ENCODE measurements at regions not wholly inside any gene's neighbourhood (a gene's known extent, or its start where the extent isn't known, plus 50 kb on each side); places are given as distances from the start of the nearest gene placed in this dataset.
"Not testable (repeated sequence)": the region's sequence is repeated elsewhere in the genome, so short reads cannot be mapped to it uniquely, and the experiment has no call there.

GRCh38 chr7:115332691-115333090, 410.8 kb downstream of the MDFIC start:
- no peak for DNase-seq
- H3K27ac ChIP-seq (ENCODE audit: insufficient read depth in 1 of 2, low read depth in 1 of 2, low read length in 2 of 2, poor library complexity in 1 of 2, severe bottlenecking in 2 of 2) = no peak overlapping the region
- POLR2A ChIA-PET = no interaction called here

GRCh38 chr7:115329006-115329405, 407.1 kb downstream of the MDFIC start:
- Histone ChIP-seq H3K4me1 (ENCODE audit: control extremely low read depth in 1 of 4, control insufficient read depth in 4 of 4, insufficient read depth in 4 of 4, low read length in 3 of 4) (no peaks in the 10 kb centered on the region), H3K36me3 (ENCODE audit: control insufficient read depth in 4 of 4, insufficient read depth in 4 of 4, low read length in 3 of 4) (no peaks in the 10 kb centered on the region), H3K27me3 (replicated peaks in 2 of 5; ENCODE audit: control insufficient read depth in 4 of 5, insufficient read depth in 5 of 5, low read length in 4 of 5) (no peaks in the 10 kb centered on the region), H3K27ac (ENCODE audit: insufficient read depth in 1 of 2, low read depth in 1 of 2, low read length in 2 of 2, poor library complexity in 1 of 2, severe bottlenecking in 2 of 2) (no peak overlapping the region), H3K9me3 (ENCODE audit: control extremely low read depth in 1 of 5, control insufficient read depth in 4 of 5, insufficient read depth in 2 of 5, low read depth in 1 of 5, low read length in 4 of 5) (no peaks in the 10 kb centered on the region), H3K4me3 (ENCODE audit: control insufficient read depth in 1 of 7, extremely low read depth in 1 of 7, insufficient read depth in 4 of 7, low read depth in 2 of 7, low read length in 6 of 7) (no peak overlapping the region)
- no peak for DNase-seq
- no CpG with 5 or more reads among the region's 2 CpGs for whole genome bisulfite sequencing (ENCODE audit: insufficient coverage)
- ChIA-PET POLR2A (interaction anchor here (0.5 kb wide), 1 partner anchor 627 kb away, joined by 4 read pairs; no protein-coding TSS in a partner anchor), CTCF (no interaction called here)

More at GRCh38 chr7:115332691-115333090, 410.8 kb downstream of the MDFIC start:
- Histone ChIP-seq H3K36me3 (ENCODE audit: control insufficient read depth in 4 of 4, insufficient read depth in 4 of 4, low read length in 3 of 4) (no peaks in the 10 kb centered on the region), H3K9me3 (ENCODE audit: control extremely low read depth in 1 of 5, control insufficient read depth in 4 of 5, insufficient read depth in 2 of 5, low read depth in 1 of 5, low read length in 4 of 5) (no peaks in the 10 kb centered on the region), H3K27me3 (replicated peaks in 2 of 5; ENCODE audit: control insufficient read depth in 4 of 5, insufficient read depth in 5 of 5, low read length in 4 of 5) (no peaks in the 10 kb centered on the region), H3K4me3 (ENCODE audit: control insufficient read depth in 1 of 7, extremely low read depth in 1 of 7, insufficient read depth in 4 of 7, low read depth in 2 of 7, low read length in 6 of 7) (no peak overlapping the region), H3K4me1 (ENCODE audit: control extremely low read depth in 1 of 4, control insufficient read depth in 4 of 4, insufficient read depth in 4 of 4, low read length in 3 of 4) (no peaks in the 10 kb centered on the region)
- CTCF ChIA-PET = interaction anchor here (1.1 to 1.2 kb wide), 2 partner anchors 16 to 19 kb away, joined by 3 read pairs; no protein-coding TSS in a partner anchor
- WGBS (ENCODE audit: insufficient coverage) = 100% methylated on average over 1 of the region's 3 CpGs

- WGBS (ENCODE audit: insufficient coverage) = 100% methylated on average over 1 of the region's 3 CpGs
- POLR2A ChIA-PET = no interaction called here
- no peak for DNase-seq
- Histone ChIP-seq H3K9me3 (ENCODE audit: control extremely low read depth in 1 of 5, control insufficient read depth in 4 of 5, insufficient read depth in 2 of 5, low read depth in 1 of 5, low read length in 4 of 5) (no peaks in the 10 kb centered on the region), H3K4me1 (ENCODE audit: control extremely low read depth in 1 of 4, control insufficient read depth in 4 of 4, insufficient read depth in 4 of 4, low read length in 3 of 4) (no peaks in the 10 kb centered on the region), H3K27me3 (replicated peaks in 2 of 5; ENCODE audit: control insufficient read depth in 4 of 5, insufficient read depth in 5 of 5, low read length in 4 of 5) (no peaks in the 10 kb centered on the region), H3K4me3 (ENCODE audit: control insufficient read depth in 1 of 7, extremely low read depth in 1 of 7, insufficient read depth in 4 of 7, low read depth in 2 of 7, low read length in 6 of 7) (no peak overlapping the region), H3K27ac (ENCODE audit: insufficient read depth in 1 of 2, low read depth in 1 of 2, low read length in 2 of 2, poor library complexity in 1 of 2, severe bottlenecking in 2 of 2) (no peak overlapping the region), H3K36me3 (ENCODE audit: control insufficient read depth in 4 of 4, insufficient read depth in 4 of 4, low read length in 3 of 4) (no peaks in the 10 kb centered on the region)
- CTCF ChIA-PET = no interaction called here
Measured at GRCh38 chr7:115328018-115328417, 406.1 kb downstream of the MDFIC start.

- no peaks in the 10 kb centered on the region for H3K36me3 ChIP-seq (ENCODE audit: control insufficient read depth in 4 of 4, insufficient read depth in 4 of 4, low read length in 3 of 4)
- no peaks in the 10 kb centered on the region for H3K4me1 ChIP-seq (ENCODE audit: control extremely low read depth in 1 of 4, control insufficient read depth in 4 of 4, insufficient read depth in 4 of 4, low read length in 3 of 4)
- no peaks in the 10 kb centered on the region for H3K9me3 ChIP-seq (ENCODE audit: control extremely low read depth in 1 of 5, control insufficient read depth in 4 of 5, insufficient read depth in 2 of 5, low read depth in 1 of 5, low read length in 4 of 5)
- H3K27me3 ChIP-seq (replicated peaks in 2 of 5; ENCODE audit: control insufficient read depth in 4 of 5, insufficient read depth in 5 of 5, low read length in 4 of 5) = no peaks in the 10 kb centered on the region
- CTCF ChIA-PET = no interaction called here
- no peak overlapping the region for H3K4me3 ChIP-seq (ENCODE audit: control insufficient read depth in 1 of 7, extremely low read depth in 1 of 7, insufficient read depth in 4 of 7, low read depth in 2 of 7, low read length in 6 of 7)
- POLR2A ChIA-PET = no interaction called here
- DNase-seq = no peak
- no peak overlapping the region for H3K27ac ChIP-seq (ENCODE audit: insufficient read depth in 1 of 2, low read depth in 1 of 2, low read length in 2 of 2, poor library complexity in 1 of 2, severe bottlenecking in 2 of 2)
Measured at GRCh38 chr7:115327326-115327725, 405.4 kb downstream of the MDFIC start.

- Histone ChIP-seq H3K27ac (ENCODE audit: insufficient read depth in 1 of 2, low read depth in 1 of 2, low read length in 2 of 2, poor library complexity in 1 of 2, severe bottlenecking in 2 of 2) (no peak overlapping the region), H3K9me3 (ENCODE audit: control extremely low read depth in 1 of 5, control insufficient read depth in 4 of 5, insufficient read depth in 2 of 5, low read depth in 1 of 5, low read length in 4 of 5) (no peaks in the 10 kb centered on the region), H3K36me3 (ENCODE audit: control insufficient read depth in 4 of 4, insufficient read depth in 4 of 4, low read length in 3 of 4) (no peaks in the 10 kb centered on the region), H3K4me1 (ENCODE audit: control extremely low read depth in 1 of 4, control insufficient read depth in 4 of 4, insufficient read depth in 4 of 4, low read length in 3 of 4) (no peaks in the 10 kb centered on the region), H3K27me3 (replicated peaks in 2 of 5; ENCODE audit: control insufficient read depth in 4 of 5, insufficient read depth in 5 of 5, low read length in 4 of 5) (no peaks in the 10 kb centered on the region), H3K4me3 (ENCODE audit: control insufficient read depth in 1 of 7, extremely low read depth in 1 of 7, insufficient read depth in 4 of 7, low read depth in 2 of 7, low read length in 6 of 7) (no peak overlapping the region)
- DNase-seq = no peak
- CTCF ChIA-PET = no interaction called here
- no CpG with 5 or more reads among the region's 2 CpGs for WGBS (ENCODE audit: insufficient coverage)
- POLR2A ChIA-PET = no interaction called here
Measured at GRCh38 chr7:115319541-115319940, 397.6 kb downstream of the MDFIC start.

- DNase-seq; H3K36me3 ChIP-seq (ENCODE audit: control insufficient read depth in 4 of 4, insufficient read depth in 4 of 4, low read length in 3 of 4); POLR2A ChIA-PET; H3K27me3 ChIP-seq (replicated peaks in 2 of 5; ENCODE audit: control insufficient read depth in 4 of 5, insufficient read depth in 5 of 5, low read length in 4 of 5); H3K4me3 ChIP-seq (ENCODE audit: control insufficient read depth in 1 of 7, extremely low read depth in 1 of 7, insufficient read depth in 4 of 7, low read depth in 2 of 7, low read length in 6 of 7); H3K27ac ChIP-seq (ENCODE audit: insufficient read depth in 1 of 2, low read depth in 1 of 2, low read length in 2 of 2, poor library complexity in 1 of 2, severe bottlenecking in 2 of 2); H3K9me3 ChIP-seq (ENCODE audit: control extremely low read depth in 1 of 5, control insufficient read depth in 4 of 5, insufficient read depth in 2 of 5, low read depth in 1 of 5, low read length in 4 of 5); CTCF ChIA-PET; H3K4me1 ChIP-seq (ENCODE audit: control extremely low read depth in 1 of 4, control insufficient read depth in 4 of 4, insufficient read depth in 4 of 4, low read length in 3 of 4): not testable (repeated sequence)
- 100% methylated on average over 1 of the region's 2 CpGs for WGBS (ENCODE audit: insufficient coverage)
Measured at GRCh38 chr7:115310316-115310715, 388.4 kb downstream of the MDFIC start.

- Histone ChIP-seq H3K27ac (ENCODE audit: insufficient read depth in 1 of 2, low read depth in 1 of 2, low read length in 2 of 2, poor library complexity in 1 of 2, severe bottlenecking in 2 of 2) (no peak overlapping the region), H3K36me3 (ENCODE audit: control insufficient read depth in 4 of 4, insufficient read depth in 4 of 4, low read length in 3 of 4) (no peaks in the 10 kb centered on the region), H3K9me3 (ENCODE audit: control extremely low read depth in 1 of 5, control insufficient read depth in 4 of 5, insufficient read depth in 2 of 5, low read depth in 1 of 5, low read length in 4 of 5) (no peaks in the 10 kb centered on the region), H3K27me3 (replicated peaks in 2 of 5; ENCODE audit: control insufficient read depth in 4 of 5, insufficient read depth in 5 of 5, low read length in 4 of 5) (no peaks in the 10 kb centered on the region), H3K4me1 (ENCODE audit: control extremely low read depth in 1 of 4, control insufficient read depth in 4 of 4, insufficient read depth in 4 of 4, low read length in 3 of 4) (no peaks in the 10 kb centered on the region), H3K4me3 (ENCODE audit: control insufficient read depth in 1 of 7, extremely low read depth in 1 of 7, insufficient read depth in 4 of 7, low read depth in 2 of 7, low read length in 6 of 7) (no peak overlapping the region)
- no CpG with 5 or more reads among the region's 2 CpGs for WGBS (ENCODE audit: insufficient coverage)
- POLR2A ChIA-PET = no interaction called here
- DNase-seq = no peak
- CTCF ChIA-PET = no interaction called here
Measured at GRCh38 chr7:115306586-115306985, 384.7 kb downstream of the MDFIC start.

Measured in common myeloid progenitor, CD34-positive (primary cell).